AG10803 (cell line): ENCODE measurements at regions not wholly inside any gene's neighbourhood (a gene's known extent, or its start where the extent isn't known, plus 50 kb on each side); places are given as distances from the start of the nearest gene placed in this dataset.
"Not testable (repeated sequence)": the region's sequence is repeated elsewhere in the genome, so short reads cannot be mapped to it uniquely, and the experiment has no call there.

Source experiments
- DNase-seq: peaks from one replicate; pipeline ENCODE4 v3.0.0; 2010; ENCODE audit warnings: low read depth
- H3K4me3 ChIP-seq: 2 replicates; pipeline ENCODE4 v1.5.1; 2011; ENCODE audit warnings: mild to moderate bottlenecking, low read length, control low read depth
- CTCF ChIP-seq: conservative IDR thresholded peaks from 2 replicates; pipeline ENCODE4 v1.5.1; 2011; ENCODE audit warnings: mild to moderate bottlenecking, low read length, control low read depth, inconsistent platforms

GRCh38 chr12:88684170-88684569, 103.9 kb upstream of the KITLG start:
- no peak for DNase-seq
- H3K4me3 ChIP-seq: no peak overlapping the region
- TF ChIP-seq CTCF: no peak

DNA sequence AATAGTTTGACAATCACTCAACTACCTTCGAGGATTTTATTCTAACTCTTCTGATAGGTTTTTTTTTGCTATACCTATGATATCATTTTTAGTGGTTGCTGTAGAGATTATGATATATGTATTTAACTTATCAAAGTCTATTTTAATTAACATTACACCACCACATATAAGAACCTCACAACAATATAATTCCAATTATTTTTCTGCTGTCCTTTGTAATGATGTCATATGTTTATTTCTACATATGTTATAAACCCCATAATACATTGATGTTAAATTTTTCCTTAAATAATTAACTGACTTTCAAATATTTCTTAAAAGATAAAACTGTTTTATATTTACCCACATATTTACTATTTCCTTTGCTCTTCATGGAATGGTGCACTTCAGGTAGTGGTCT, 103.4 kb upstream of the KITLG start:
- no peak for DNase-seq
- TF ChIP-seq CTCF: no peak
- no peak overlapping the region for H3K4me3 ChIP-seq

DNA sequence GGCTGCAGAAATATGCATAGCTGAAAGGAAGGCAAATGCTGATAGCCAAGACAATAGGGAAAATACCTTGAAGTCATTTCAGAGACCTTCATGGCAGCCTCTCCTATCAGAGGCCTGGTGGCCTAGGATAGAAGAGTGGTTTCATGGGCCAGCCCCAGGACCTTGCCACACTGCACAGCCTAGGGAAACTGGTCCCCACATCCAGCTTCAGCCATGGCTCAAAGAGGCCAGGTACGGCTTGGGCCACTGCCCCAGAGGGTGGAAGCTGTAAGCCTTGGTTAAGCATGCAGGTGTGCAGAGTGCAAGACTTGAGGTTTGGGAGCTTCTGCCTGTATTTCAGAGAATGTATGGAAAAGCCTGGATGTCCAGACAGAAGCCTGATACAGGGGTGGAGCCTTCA, 101.0 kb upstream of the KITLG start:
- no peak for DNase-seq
- H3K4me3 ChIP-seq: no peak overlapping the region
- no peak for TF ChIP-seq CTCF

- DNase-seq: no peak
- no peak for TF ChIP-seq CTCF
- no peak overlapping the region for H3K4me3 ChIP-seq
Observed at GRCh38 chr12:88677464-88677863, 97.2 kb upstream of the KITLG start.

- DNase-seq, H3K4me3 ChIP-seq: not testable (repeated sequence)
Observed at GRCh38 chr12:88667615-88668014, 87.3 kb upstream of the KITLG start.

- peak; percentile 71 for DNase-seq
- no peak overlapping the region for H3K4me3 ChIP-seq
- no peak for TF ChIP-seq CTCF
Observed at GRCh38 chr12:88665071-88665470, 84.8 kb upstream of the KITLG start.

DNA sequence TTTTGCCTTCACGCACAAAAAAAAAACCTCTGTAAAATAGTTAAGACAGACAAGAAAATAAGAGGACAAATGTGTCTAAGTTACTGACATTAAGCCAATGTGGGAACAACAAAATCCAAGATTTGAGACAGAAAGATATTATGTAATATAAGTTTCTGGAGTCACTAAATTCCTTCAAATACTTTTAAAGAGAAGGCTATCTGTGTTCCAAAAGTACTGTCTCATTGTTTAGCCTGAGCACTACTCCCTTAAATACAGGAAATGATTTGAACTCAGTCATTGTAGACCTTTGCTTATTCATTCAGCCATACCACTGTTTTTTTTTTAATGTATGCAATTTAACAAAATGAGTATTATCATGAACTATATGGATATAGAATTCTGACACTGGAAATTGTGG, 82.7 kb upstream of the KITLG start:
- peak; percentile 13 for DNase-seq
- no peak for TF ChIP-seq CTCF
- H3K4me3 ChIP-seq: no peak overlapping the region

DNA sequence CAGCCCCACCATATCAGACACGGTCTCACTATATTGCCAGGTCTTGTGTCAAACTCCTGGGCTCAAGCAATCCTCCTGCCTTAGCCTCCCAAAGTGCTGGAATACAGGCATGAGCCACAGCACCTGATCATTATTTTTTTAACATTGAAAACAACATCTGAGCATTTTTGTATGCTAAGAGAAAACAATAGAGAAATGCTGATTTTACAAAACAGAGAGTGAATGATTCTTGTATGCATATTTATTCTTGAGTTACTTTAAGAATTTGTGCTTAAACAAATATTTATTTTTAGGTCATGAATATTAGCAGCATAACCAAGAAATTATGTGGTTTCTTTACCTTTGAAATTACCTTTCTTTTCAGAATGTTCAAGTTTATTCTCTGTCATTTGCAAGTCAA, 81.8 kb upstream of the KITLG start:
- no peak for DNase-seq
- TF ChIP-seq CTCF: no peak
- no peak overlapping the region for H3K4me3 ChIP-seq
